HG02571 (cell line): ENCODE measurements at regions not wholly inside any gene's neighbourhood (a gene's known extent, or its start where the extent isn't known, plus 50 kb on each side); places are given as distances from the start of the nearest gene placed in this dataset.
"Not testable (repeated sequence)": the region's sequence is repeated elsewhere in the genome, so short reads cannot be mapped to it uniquely, and the experiment has no call there.

Experiments
- ATAC-seq: cut with Tn5 transposase; IDR thresholded peaks from one replicate; pipeline ENCODE4 v1.9.1; 2021; ENCODE audit warnings: mild to moderate bottlenecking, moderate library complexity; ENCODE audit not compliant: unreplicated experiment

DNA sequence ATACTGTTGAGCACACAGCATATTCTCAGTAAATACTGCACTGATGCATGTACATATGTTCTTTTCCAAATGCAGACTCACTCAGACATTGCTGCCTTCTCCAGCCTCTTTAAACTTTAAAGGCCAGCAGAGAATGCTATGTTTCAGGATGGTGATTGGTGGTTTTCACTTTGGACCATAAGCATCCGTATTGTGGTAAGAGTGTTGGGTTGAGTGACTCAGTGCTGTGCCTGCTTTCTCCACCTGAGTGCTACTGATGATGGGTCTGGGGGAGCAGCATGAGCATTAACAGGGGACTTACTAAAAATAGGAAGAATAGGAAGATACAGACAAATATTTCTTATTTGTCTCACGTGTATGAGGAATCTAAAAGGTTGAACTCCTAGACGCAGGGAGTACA, 56.3 kb upstream of the ZNF92 start:
- no peak for ATAC-seq

DNA sequence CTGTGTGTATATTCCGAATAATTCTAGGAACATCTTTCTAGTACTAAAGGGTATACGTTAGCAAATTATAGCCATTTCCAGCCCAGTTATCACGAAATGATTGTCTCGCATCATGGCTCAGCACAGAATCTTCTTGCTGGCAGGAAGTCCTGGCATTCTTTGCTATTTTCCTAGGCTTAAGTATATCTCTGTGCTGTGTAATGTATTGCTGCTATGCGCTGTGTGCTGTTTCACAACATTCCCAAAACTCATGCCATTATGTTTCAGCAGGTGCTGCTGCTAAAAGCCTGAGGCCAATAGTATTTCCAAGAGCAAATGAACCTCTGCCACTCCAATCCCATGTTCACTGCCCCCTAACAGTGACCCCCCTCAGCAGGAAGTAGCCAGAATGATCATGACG, 62.9 kb upstream of the ZNF92 start:
- no peak for ATAC-seq

DNA sequence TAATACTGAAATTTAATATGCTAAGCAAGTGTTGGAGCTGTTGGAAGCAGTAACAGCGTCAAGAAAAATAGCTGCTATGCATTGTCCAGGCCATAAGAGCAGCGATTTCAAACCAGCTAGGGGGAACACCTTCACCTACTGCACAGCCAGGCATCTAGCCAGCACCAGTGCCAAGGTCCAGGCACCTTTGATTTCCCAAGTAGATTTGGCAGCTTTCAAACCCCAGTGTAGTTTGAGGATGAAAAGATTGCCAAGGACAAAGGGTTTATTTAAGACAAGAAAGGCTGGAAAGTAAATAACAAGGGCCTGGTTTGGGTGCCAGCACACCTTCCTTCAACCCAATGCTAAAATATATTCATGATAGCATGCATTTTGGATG, 65.4 kb upstream of the ZNF92 start:
- no peak for ATAC-seq

DNA sequence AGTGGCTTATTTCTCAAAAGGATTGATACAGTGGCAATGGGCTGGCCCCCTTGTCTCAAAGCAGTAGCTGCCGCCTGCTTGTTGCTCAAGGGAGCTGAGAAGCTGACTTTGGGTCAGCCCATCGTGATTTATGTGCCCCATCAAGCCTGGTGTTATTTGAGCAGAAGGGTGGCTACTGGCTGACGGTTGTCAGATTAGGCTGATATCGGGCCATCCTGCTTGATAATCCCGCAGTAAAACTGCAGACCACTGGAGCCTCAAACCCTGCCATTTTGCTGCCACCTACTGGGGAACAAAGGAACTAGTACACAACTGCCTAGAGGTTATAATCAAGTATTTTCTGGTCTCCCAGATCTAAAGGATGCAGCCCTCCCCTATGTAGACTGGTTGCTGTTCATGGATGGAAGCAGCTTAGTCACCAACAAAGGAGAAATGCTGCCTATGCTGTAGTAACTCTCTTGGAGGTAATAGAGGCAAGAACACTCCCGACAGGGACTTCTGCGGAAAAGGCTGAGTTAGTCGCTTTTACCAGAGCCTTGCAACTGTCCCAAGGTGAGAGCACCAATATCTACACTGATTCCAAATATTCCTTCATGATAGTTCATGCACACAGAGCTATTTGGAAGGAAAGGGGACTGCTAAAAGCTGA, 65.9 kb upstream of the ZNF92 start:
- ATAC-seq, result no peak

DNA sequence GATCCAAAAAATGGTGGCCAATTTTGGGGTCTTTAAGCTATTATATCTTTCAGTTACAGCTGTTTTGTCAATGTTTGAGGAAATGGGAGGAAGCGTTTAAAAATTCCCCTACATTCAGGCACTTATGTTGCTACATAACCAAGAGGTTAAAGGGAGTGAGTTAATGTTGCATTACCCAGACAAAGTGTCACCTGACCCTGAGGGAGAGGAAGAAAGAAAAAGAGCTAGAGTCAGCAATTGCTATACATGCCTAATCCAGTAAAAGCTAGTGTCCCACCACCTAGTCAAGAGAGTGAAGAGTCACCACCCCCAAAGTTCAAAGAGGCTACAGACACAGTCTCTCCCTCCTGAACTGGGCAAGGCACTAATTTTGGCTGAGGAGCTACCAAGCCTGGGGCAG, 69.5 kb upstream of the ZNF92 start:
- no peak for ATAC-seq

DNA sequence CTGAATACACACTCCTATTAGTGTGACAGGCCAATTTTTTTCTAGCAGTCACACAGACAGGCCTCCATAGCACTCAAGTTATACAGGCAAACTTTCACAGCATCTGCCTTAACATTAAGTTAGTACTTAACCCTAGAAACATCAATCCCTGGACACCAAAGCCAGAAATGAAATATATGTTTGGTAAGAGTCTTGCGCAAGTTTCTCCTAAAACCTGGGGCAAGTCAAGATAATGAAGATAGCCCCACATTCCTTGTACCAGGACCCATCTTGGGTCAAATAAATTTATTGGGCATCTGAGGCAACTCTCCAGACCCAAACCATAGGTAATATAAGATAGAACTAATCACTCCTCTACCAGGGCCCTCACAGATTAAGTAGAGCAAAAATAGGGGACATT, 70.8 kb upstream of the ZNF92 start:
- no peak for ATAC-seq

DNA sequence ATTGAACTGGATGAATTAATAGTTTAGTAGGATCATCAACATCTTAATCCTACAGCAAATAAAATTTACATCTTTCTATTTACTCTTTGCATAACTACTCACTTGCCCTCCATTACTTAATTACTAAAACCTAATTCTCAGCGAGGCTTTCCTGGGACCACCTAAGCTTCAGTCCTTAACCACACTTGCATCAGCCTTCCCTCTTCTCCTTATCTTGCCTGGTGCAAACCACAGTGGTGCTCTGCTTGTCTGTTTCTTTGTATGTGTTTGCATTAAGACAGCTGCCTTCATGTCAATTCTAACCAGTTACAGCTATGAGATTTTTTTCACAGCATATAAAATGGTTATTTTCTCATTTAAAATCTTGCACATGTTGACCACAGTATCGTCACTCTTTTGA, 72.6 kb upstream of the ZNF92 start:
- ATAC-seq, result no peak

DNA sequence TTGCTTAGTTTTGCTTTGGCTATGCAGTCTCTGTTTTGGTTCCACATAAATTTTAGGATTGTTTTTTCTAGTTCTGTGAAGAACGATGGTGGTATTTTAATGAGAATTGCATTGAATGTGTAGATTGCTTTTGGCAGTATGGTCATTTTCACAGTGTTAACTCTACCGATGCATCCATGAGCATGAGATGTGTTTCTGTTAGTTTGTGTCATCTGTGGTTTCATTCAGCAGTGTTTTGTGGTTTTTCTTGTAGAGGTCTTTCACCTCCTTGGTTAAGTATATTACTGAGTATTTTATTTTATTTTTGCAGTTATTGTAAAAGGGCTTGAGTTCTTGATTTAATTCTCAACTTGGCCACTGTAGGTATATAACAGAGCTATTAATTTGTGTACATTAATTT, 78.2 kb upstream of the ZNF92 start:
- no peak for ATAC-seq

DNA sequence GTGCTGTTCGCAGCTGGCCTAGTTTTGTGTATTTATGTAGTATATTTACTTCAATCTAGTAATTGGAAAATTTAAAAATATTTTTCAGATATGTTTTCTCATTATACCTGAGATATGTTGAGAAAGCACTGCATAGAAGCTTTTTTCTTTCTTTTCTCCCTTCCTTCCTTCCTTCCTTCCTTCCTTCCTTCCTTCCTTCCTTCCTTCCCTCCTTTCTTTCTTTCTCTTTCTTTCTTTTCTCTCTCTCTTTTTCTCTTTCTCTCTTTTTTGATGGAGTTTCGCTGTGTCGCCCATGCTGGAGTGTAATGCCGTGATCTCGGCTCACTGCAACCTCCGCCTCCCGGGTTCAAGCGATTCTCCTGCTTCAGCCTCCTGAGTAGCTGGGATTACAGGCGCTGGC, 83.3 kb upstream of the ZNF92 start:
- not testable (repeated sequence) for ATAC-seq

DNA sequence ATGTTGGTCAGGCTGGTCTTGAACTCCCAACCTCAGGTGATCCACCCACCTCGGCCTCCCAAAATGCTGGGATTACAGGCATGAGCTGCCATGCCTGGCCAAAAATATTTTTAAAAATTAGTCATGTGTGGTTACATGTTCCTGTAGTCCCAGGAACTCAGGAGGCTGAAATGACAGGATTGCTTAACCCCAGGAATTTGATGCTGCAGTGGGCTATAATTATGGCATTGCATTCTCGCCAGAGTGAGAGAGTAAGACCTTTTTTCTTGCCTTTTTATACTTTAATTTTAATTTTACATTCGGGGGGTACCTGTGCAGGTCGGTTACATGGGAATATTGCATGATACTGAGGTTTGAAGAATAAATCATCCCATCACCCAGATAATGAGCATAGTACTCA, 86.6 kb upstream of the ZNF92 start:
- ATAC-seq, result no peak

DNA sequence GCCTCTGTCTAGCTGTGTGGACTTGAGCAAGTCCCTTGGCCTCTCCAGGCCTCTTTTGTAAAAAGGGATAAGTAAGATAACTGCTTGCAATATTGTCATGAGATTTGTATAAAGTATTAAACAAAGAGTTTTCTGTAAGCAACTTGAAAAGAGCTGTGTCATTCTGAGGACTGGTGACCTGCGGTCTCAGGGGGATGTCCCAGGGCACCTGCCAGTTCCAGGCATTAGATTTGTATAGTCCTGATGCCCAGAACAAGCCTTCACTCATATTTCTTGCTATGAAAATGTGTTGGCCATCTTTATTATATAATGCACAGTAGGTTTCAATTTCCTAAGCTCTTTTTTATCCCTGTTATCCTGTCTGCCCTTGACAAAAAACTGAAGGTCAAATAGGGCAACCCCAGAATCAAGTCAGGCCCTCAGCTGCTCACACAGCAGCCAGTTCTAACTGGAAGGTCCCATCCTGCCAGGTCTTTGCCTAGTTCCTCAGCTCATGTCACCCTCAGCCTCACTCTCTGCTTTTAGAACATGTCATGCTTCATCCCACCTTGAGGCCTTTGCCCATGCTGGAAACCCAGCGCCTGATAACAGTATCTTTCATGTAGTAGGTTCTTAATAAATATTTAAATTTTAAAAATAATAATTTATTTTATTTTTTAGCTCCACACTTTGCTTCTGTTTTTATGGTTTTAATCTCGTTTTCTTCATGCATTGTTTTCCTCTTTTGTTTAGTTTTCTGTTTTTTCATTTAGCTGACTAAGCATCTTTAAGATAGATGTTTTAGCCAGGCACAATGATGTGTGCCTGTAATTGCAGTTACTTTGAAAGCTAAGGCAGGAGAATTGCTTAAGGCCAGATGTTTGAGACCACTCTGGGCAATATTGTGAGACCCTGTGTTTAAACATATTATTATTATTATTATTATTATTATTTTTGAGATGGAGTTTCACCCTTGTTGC, 87.5 kb upstream of the ZNF92 start:
- ATAC-seq, result no peak

DNA sequence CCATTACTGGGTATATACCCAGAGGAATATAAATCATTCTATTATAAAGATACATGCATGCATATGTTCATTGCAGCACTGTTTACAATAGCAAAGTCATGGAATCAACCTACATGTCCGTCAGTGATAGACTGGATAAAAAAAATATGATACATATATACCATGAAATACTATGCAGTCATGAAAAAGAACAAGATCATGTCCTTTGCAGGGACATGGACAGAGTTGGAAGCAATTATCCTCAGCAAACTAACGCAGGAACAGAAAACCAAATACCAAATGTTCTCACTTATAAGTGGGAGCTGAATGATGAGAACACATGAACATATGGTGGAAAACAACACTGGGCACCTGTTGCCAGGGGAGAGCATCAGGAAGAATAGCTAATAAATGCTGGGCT, 88.4 kb upstream of the ZNF92 start:
- ATAC-seq, result not testable (repeated sequence)

DNA sequence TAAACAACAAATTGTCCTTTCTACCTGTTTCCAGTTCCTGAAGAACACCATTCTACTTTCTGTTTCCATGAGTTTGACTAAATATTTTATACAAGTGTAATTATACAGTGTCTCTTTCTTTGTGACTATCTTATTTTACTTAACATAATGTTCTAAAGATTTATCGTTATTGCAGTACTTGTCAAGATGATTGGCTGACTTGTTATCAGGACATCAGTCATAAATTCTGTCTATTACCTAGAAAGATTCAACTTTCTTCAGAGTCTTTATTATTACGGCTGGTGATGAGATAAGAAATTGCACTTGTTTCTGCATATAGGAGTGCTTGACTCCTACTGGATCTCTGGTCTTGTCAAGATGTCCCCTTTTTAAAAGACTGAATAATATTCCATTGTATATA, 93.9 kb upstream of the ZNF92 start:
- ATAC-seq, result no peak

DNA sequence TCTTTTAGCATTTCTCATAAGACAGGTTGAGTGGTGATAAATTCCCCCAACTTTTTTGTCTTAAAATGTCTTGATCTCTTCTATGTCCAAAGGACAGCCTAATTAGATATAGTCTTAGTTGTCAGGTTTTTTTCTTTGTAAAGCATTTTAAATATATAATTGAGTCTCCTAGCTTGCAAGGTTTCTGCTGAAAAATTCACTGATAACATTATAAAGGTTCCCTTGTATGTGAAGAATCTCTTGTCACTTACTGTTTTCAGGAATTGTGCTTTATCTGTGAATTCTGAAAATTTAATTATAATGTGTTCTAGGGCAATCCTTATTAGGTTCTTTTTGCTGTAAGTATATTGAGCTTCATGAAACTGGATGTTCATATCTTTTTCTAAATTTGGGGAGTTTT, 96.8 kb upstream of the ZNF92 start:
- ATAC-seq, result no peak

DNA sequence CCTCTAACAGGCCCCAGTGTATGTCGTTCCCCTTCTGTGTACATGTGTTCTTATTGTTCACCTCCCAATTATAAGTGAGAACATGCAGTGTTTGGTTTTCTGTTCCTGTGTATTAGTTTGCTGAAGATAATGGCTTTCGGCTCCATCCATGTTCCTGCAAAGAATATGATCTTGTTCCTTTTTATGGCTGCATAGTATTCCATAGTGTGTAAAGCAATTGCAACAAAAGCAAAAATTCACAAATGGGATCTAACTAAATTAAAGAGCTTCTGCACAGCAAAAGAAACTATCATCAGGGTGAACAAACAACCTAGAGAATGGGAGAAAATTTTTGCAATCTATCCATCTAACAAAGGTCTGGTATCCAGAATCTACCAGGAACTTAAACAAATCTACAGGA, 102.2 kb upstream of the ZNF92 start:
- ATAC-seq, result not testable (repeated sequence)

DNA sequence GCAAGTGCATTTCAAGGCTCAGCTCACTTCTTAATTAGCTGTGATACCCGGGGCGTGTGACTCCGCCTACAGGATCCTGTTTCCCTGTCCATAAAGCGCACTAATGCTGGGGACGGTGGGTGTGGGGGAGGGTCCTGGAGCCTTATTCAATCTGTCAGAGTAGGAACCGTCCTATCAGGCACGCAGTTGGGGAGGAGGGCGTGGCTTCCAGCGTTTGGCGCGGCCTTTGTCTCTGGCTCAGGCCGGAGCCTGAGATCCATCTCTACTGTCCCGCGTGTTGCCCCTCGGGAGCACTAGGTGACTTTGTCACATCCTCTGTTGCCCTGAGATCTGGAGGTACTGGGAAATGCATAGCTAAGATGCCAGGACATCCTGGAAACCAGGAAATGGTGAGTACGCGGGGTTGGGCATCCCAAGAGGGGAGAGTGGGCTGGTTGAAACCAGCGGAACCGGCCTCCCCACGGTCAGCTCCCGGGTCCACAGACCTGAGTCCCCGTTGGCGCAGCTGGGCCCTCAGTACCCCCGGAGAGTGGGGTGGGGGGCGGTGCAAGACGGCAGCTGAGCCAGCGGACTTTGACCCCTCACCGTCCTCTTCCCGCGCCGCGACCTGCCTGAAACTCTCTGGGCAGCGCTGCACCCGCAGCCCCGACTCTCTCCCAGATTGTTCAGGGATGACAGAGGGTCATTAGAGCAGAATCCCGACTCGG, 104.4 kb upstream of the ZNF92 start:
- peak; percentile 64 for ATAC-seq

DNA sequence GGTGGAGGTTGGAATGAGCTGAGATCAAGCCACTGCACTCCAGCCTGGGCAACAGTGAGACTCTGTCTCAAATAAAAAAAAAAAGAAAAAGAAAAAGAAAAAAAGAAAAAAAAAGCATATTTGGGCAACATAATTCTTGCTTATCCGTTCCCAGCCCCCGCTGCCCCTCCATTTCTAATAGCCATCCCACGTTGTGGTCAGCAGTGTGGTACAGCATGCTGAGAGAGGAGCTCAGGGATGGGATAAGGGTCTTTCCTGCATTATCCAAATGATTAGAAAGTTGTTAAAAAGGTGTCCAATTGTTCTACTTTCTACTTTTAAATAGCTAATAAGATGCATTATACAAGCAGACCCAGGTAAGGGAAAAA, 104.9 kb upstream of the ZNF92 start:
- ATAC-seq, result no peak

DNA sequence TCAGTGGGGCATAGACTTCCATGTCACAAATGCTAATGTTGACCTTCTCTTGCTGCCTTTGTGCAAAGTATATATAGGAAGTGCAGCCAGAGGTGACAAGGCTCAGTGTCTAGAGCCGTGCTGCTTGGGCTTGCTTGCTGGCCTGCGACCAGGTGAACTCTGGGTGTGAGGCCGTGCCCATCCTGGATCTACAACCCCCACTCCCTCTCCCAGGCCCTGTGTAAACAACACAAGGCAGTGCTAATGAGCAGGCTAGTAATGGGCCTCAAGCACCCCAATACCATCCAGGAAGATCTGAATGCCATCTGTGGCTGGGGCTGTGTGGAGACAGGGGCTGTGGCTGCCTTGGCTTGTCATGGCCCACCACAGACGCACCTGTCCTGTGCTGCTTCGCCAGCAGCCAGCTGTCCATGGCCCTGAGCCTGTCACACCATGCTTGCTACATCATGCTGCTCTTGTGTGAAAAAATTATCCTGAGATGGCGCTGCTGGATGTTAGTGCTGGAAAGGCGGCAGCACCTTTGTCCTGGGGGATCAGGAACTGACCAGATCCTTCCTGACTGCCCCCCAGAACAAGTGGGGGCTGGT, 107.6 kb upstream of the ZNF92 start:
- no peak for ATAC-seq

DNA sequence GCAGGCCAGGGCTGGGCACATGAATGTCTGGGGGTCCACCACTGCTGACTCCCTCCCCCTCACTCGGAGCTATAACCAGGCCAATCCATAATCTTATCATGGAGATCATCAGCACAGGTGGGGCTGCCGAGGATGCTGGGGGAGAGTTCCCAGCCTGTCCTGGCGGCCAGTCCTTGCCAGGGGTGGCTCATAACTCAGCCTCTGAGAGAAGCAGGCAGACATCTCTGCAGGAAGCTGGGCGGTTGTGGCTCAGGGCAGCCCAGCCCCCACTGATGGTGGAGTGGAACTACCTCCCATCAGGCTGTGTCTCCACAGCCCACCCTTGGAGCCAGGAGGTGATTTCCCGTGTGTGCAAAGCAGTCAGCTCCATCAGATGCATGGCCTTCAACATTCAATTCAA, 109.4 kb upstream of the ZNF92 start:
- no peak for ATAC-seq

DNA sequence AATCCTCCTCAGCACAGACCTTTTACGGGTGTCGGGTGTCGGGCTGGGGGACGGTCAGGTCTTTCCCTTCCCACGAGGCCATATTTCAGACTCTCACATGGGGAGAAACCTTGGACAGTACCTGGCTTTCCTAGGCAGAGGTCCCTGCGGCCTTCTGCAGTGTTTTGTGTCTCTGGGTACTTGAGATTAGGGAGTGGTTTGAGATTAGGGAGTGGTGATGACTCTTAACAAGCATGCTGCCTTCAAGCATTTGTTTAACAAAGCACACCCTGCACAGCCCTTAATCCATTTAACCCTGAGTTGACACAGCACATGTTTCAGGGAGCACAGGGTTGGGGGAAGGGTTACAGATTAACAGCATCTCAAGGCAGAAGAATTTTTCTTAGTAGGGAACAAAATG, 113.0 kb upstream of the ZNF92 start:
- not testable (repeated sequence) for ATAC-seq

DNA sequence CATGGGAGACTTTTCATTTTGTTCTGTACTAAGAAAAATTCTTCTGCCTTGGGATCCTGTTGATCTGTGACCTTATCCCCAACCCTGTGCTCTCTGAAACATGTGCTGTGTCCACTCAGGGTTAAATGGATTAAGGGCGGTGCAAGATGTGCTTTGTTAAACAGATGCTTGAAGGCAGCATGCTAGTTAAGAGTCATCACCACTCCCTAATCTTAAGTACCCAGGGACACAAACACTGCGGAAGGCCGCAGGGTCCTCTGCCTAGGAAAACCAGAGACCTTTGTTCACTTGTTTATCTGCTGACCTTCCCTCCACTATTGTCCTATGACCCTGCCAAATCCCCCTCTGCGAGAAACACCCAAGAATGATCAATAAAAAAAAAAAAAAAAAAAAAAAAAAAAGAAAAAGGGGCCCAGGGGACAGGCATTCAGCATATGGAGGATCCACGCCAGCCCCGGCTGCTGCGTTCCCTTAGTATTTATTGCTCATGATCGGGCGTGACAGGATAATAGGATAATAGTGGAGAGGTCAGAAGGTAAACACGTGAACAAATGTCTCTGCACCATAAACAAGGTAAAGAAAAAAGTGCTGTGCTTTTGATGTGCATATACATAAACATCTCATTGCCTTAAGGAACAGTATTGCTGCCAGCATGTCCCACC, 113.7 kb upstream of the ZNF92 start:
- not testable (repeated sequence) for ATAC-seq
